Cerebellar nuclear complex (tissue), 1 donor: ENCODE measurements at regions not wholly inside any gene's neighbourhood (a gene's known extent, or its start where the extent isn't known, plus 50 kb on each side); places are given as distances from the start of the nearest gene placed in this dataset.

Source experiments
- DNase-seq, 2 experiments: peaks; one replicate each; lab custom pipeline; 2025; lab: John Stamatoyannopoulos, UW

GRCh38 chr18:61618816-61619215 is 274.0 kb downstream of the RNF152 start:
- no peak for DNase-seq

DNA sequence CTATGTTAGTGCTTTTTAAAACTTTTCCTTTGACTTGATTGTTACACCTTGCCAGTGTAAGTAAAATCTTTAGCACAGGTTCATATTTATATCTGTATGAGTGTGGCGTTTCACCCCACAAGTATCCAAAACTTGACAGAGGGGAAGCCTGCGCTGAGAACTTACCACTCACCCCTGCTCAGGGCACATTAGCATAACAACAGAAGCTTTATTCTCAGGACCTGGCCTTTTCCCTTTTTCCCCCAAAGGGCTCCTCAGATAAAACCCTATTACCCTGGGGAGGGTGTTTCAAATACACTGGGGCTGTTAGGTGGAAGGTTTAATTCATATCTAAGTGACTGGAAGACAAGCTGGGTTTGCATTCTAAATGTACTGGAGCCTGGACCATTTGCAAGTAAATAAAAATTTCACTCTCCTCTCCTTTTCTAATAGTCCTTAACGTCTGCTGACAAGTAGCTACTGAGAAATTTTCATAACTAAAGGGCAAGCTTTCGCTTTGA is 276.6 kb downstream of the RNF152 start:
- DNase-seq = no peak

DNA sequence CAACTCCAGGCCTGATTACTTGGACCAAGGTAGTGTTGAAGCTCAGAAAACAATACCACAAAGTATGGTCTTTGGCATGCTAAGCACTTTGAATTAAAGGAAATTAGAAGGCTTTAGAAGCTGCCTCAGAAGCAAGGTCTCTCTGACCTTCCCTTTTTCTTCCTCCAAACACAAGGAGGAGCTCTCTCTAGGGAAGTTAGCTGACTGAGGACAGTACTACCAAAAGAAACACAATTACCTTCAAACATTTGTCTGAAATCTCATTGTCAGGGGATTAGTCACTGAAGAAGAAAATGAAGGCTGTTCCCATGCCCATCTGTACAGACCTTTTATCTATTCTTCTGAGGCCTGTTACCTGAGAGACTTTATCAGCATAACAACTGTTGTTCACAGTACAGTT is 279.3 kb downstream of the CDH20 start:
- DNase-seq = no peak

- no peak for DNase-seq
Measured at GRCh38 chr18:61609131-61609530, 275.9 kb downstream of the CDH20 start.

- DNase-seq = no peak
Measured at GRCh38 chr18:61608316-61608715, 275.1 kb downstream of the CDH20 start.

DNA sequence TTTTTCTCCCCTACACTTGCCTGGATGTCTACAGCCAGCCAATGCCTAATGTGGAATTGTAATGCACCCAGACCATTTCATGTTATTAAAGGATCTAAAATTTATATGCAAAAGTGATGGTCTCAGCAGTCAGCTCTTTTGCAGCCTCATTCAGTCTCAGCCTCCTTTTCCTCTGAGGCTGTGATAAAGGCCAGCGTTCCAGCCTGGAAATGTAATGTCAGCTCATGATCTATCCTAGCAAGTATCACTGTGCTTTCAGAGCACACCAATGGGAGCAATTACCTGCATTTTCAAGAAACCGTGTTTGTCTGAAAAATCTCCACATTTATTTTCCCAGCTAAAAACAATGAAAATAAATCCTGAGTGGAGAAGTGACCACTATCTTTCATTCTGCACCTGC is 274.6 kb downstream of the CDH20 start:
- DNase-seq = no peak

- DNase-seq = peak; percentile 81 to 87
Measured at GRCh38 chr18:61606759-61607158, 273.5 kb downstream of the CDH20 start.

DNA sequence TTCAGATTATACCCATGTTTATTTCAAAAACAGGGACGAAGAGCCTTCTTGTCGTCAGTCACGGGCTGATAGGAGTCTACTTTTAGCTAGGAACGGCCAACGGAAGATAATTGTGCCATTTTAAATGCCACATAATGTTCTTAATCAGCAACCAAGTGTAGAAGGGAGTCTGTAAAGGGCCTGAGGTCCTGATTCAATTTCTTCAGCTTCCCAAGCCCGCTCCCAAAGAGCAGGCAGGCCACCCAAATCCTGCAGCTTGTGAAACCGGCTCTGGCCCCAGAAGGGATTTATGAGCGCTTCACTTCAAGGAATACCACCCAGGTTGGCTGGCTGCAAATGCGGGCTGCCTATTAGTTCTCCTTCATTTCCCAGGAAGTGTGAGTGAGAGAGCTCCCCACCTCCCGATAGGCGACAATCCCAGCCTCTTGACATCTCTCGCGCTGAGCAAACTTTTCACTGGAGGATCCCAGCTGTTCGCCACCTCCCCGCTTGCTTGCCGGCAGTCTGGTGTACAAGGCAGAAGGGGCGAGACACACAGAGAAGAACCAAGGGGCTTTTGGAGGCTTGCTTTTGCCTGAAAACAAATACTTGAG is 272.9 kb downstream of the CDH20 start:
- no peak for DNase-seq

GRCh38 chr18:61605376-61606067 is 272.3 kb downstream of the CDH20 start:
- peak; percentile 30 to 38 for DNase-seq
